DMS79 treated with DMSO at 0.1 percent for 48 hours (cell line): ENCODE measurements at regions not wholly inside any gene's neighbourhood (a gene's known extent, or its start where the extent isn't known, plus 50 kb on each side); places are given as distances from the start of the nearest gene placed in this dataset.
"Not testable (repeated sequence)": the region's sequence is repeated elsewhere in the genome, so short reads cannot be mapped to it uniquely, and the experiment has no call there.

ENCODE experiments used
- DNase-seq: peaks from one replicate; lab custom pipeline; 2025; lab: John Stamatoyannopoulos, UW

- no peak for DNase-seq
These were observed 69.4 kb downstream of the TOMM20 start for GRCh38 chr1:235059221-235059620.

- DNase-seq, result no peak
These were observed 69.9 kb downstream of the TOMM20 start for GRCh38 chr1:235058695-235059094.

GRCh38 chr1:235057385-235058306 lies 71.0 kb downstream of the TOMM20 start:
- DNase-seq, result no peak

- DNase-seq, result no peak
These were observed 71.7 kb downstream of the TOMM20 start for GRCh38 chr1:235056937-235057336.

GRCh38 chr1:235054936-235055335 lies 73.7 kb downstream of the TOMM20 start:
- DNase-seq, result no peak

- DNase-seq, result no peak
These were observed 74.2 kb downstream of the TOMM20 start for GRCh38 chr1:235054466-235054865.

- DNase-seq, result no peak
These were observed 76.3 kb downstream of the TOMM20 start for GRCh38 chr1:235052067-235053008.

GRCh38 chr1:235051521-235051920 lies 77.1 kb downstream of the TOMM20 start:
- DNase-seq, result no peak

- DNase-seq, result no peak
These were observed 77.7 kb downstream of the TOMM20 start for GRCh38 chr1:235050911-235051360.

- DNase-seq, result not testable (repeated sequence)
These were observed 78.8 kb downstream of the TOMM20 start for GRCh38 chr1:235049716-235050378.

GRCh38 chr1:235049217-235049616 lies 79.4 kb downstream of the TOMM20 start:
- DNase-seq, result no peak

- DNase-seq, result no peak
These were observed 81.2 kb downstream of the TOMM20 start for GRCh38 chr1:235047331-235047871.

GRCh38 chr1:235045921-235046601 lies 82.6 kb downstream of the TOMM20 start:
- no peak for DNase-seq

- no peak for DNase-seq
These were observed 83.5 kb downstream of the TOMM20 start for GRCh38 chr1:235045034-235045690.

GRCh38 chr1:235043234-235043633 lies 85.4 kb downstream of the TOMM20 start:
- no peak for DNase-seq

GRCh38 chr1:235038701-235039100 lies 89.9 kb downstream of the TOMM20 start:
- no peak for DNase-seq

GRCh38 chr1:235035928-235036327 lies 92.7 kb downstream of the TOMM20 start:
- DNase-seq, result no peak

- no peak for DNase-seq
These were observed 97.6 kb downstream of the TOMM20 start for GRCh38 chr1:235030919-235031596.

GRCh38 chr1:235027862-235028250 lies 100.8 kb downstream of the TOMM20 start:
- no peak for DNase-seq
